Keratinocyte (primary cell): ENCODE measurements at regions not wholly inside any gene's neighbourhood (a gene's known extent, or its start where the extent isn't known, plus 50 kb on each side); places are given as distances from the start of the nearest gene placed in this dataset.
"Not testable (repeated sequence)": the region's sequence is repeated elsewhere in the genome, so short reads cannot be mapped to it uniquely, and the experiment has no call there.

Experiments
- DNase-seq: peaks from one replicate; pipeline ENCODE4 v3.0.0-alpha.2; 2011; ENCODE audit warnings: low read depth, missing footprints, low spot score
- FAIRE-seq: peaks from 2 replicates; lab custom pipeline; 2011; peaks lifted over from hg19 to GRCh38; lab: Jason Lieb, UNC
- H2AFZ ChIP-seq: 2 replicates; pipeline ENCODE4 v1.6.0; 2012; ENCODE audit warnings: low read length, control low read depth, inconsistent platforms; ENCODE audit not compliant: control insufficient read depth
- H3K27ac ChIP-seq: 2 replicates; pipeline ENCODE4 v1.5.1; 2011; ENCODE audit warnings: low read length; ENCODE audit not compliant: control insufficient read depth, insufficient read depth
- H3K27me3 ChIP-seq: 3 replicates; pipeline ENCODE4 v1.6.0; 2011; ENCODE audit warnings: low read length; ENCODE audit not compliant: control insufficient read depth, insufficient read depth; ENCODE audit errors: extremely low read depth
- H3K36me3 ChIP-seq, 2 experiments: 2 replicates in 1 of 2; 3 replicates in 1 of 2; pipeline ENCODE4 v1.5.1; 2011; ENCODE audit warnings: low read length in 2 of 2, mild to moderate bottlenecking in 1 of 2; ENCODE audit not compliant: control insufficient read depth in 2 of 2, insufficient read depth in 2 of 2; ENCODE audit errors: extremely low read depth in 1 of 2
- H3K4me1 ChIP-seq: 3 replicates; pipeline ENCODE4 v1.5.1; 2011; ENCODE audit warnings: low read length; ENCODE audit not compliant: control insufficient read depth, insufficient read depth; ENCODE audit errors: extremely low read depth
- H3K4me2 ChIP-seq: 3 replicates; pipeline ENCODE4 v1.6.0; 2011; ENCODE audit warnings: low read depth, low read length; ENCODE audit not compliant: control insufficient read depth, insufficient read depth; ENCODE audit errors: extremely low read depth
- H3K4me3 ChIP-seq, 3 experiments: fragments of 200-600 bp in 1 of 3; sonication (generic) in 1 of 3; 2 replicates in 2 of 3; 3 replicates in 1 of 3; pipeline ENCODE4 v1.5.1; 2011 to 2016; ENCODE audit warnings: low read length in 3 of 3, mild to moderate bottlenecking in 3 of 3, control low read depth in 2 of 3, inconsistent platforms in 1 of 3, low read depth in 1 of 3, mixed read lengths in 1 of 3, mixed run types in 1 of 3, moderate library complexity in 1 of 3; ENCODE audit not compliant: control insufficient read depth in 2 of 3, insufficient read depth in 2 of 3; ENCODE audit errors: extremely low read depth in 1 of 3
- H3K79me2 ChIP-seq: 2 replicates; pipeline ENCODE4 v1.6.0; 2012; ENCODE audit warnings: low read length; ENCODE audit not compliant: control insufficient read depth, insufficient read depth
- H3K9ac ChIP-seq: 3 replicates; pipeline ENCODE4 v1.6.0; 2011; ENCODE audit warnings: low read length; ENCODE audit not compliant: control insufficient read depth, insufficient read depth; ENCODE audit errors: extremely low read depth
- H3K9me1 ChIP-seq: 3 replicates; pipeline ENCODE4 v1.6.0; 2011; ENCODE audit warnings: low read length; ENCODE audit not compliant: control insufficient read depth, insufficient read depth; ENCODE audit errors: extremely low read depth
- H3K9me3 ChIP-seq: 2 replicates; pipeline ENCODE4 v1.5.1; 2012; ENCODE audit warnings: low read depth, low read length; ENCODE audit not compliant: control insufficient read depth
- H4K20me1 ChIP-seq: 3 replicates; pipeline ENCODE4 v1.6.0; 2011; ENCODE audit warnings: low read length; ENCODE audit not compliant: control insufficient read depth, insufficient read depth; ENCODE audit errors: extremely low read depth
- CTCF ChIP-seq, 3 experiments: IDR thresholded peaks in 1 of 3; conservative IDR thresholded peaks in 1 of 3; optimal IDR thresholded peaks in 1 of 3; 2 replicates in 2 of 3; 3 replicates in 1 of 3; pipeline versions ENCODE3 to v1.5.1; 2011; ENCODE audit warnings: low read length in 3 of 3, mild to moderate bottlenecking in 3 of 3, moderate library complexity in 2 of 3, control low read depth in 1 of 3, inconsistent platforms in 1 of 3; ENCODE audit not compliant: insufficient read depth in 2 of 3; ENCODE audit errors: extremely low read depth in 1 of 3
- EZH2 ChIP-seq: IDR thresholded peaks from one replicate; pipeline ENCODE4 v1.6.1; 2012; ENCODE audit warnings: inconsistent platforms, mild to moderate bottlenecking, low read length, moderate library complexity
- dilution Hi-C: fragments of 300-500 bp; cut with MboI; formaldehyde crosslinking; loops from one replicate; pipeline ENCODE4 v1.7.0; 2020; ENCODE audit warnings: low sequenced_read_pairs; ENCODE audit not compliant: extremely low pct_ligation_motif_present

- H3K79me2 ChIP-seq, dilution Hi-C loops, H3K9ac ChIP-seq, H3K4me3 ChIP-seq, DNase-seq, H3K27ac ChIP-seq, H3K9me1 ChIP-seq, FAIRE-seq, H3K27me3 ChIP-seq, H3K9me3 ChIP-seq, H4K20me1 ChIP-seq, H3K36me3 ChIP-seq, H3K4me1 ChIP-seq, H2AFZ ChIP-seq, H3K4me2 ChIP-seq: not testable (repeated sequence)
These were observed 70.8 kb downstream of the PNMA6F start for GRCh38 chrX:153250762-153251161.

GRCh38 chrX:153245288-153245731, 66.2 kb downstream of the MAGEA1 start:
- no peaks in the 10 kb centered on the region for H3K27me3 ChIP-seq
- H3K4me2 ChIP-seq, result no peak overlapping the region
- no peak overlapping the region for H2AFZ ChIP-seq
- H3K4me1 ChIP-seq, result no peaks in the 10 kb centered on the region
- H3K79me2 ChIP-seq, result no peaks in the 10 kb centered on the region
- dilution Hi-C loops, result no loop called here
- TF ChIP-seq CTCF (optimal IDR thresholded peaks at IDR 0.05 in 1 of 3, IDR thresholded peaks at IDR 0.05 in 1 of 3, conservative IDR thresholded peaks at IDR 0.05 in 1 of 3; ENCODE audit: extremely low read depth in 1 of 3, insufficient read depth in 2 of 3, low read length in 3 of 3), result no peak
- TF ChIP-seq EZH2, result no peak
- H3K9me3 ChIP-seq, result no peaks in the 10 kb centered on the region
- no peaks in the 10 kb centered on the region for H3K36me3 ChIP-seq
- no peaks in the 10 kb centered on the region for H3K9me1 ChIP-seq
- no peaks in the 10 kb centered on the region for H4K20me1 ChIP-seq
- H3K4me3 ChIP-seq, result no peak overlapping the region
- DNase-seq (no peak), FAIRE-seq (peak; percentile 20)
- no peak overlapping the region for H3K27ac ChIP-seq
- no peak overlapping the region for H3K9ac ChIP-seq

GRCh38 chrX:153244767-153245166, 65.7 kb downstream of the MAGEA1 start:
- Histone ChIP-seq H2AFZ (no peak overlapping the region), H3K79me2 (no peaks in the 10 kb centered on the region), H3K4me3 (no peak overlapping the region), H3K27me3 (no peaks in the 10 kb centered on the region), H3K9me1 (no peaks in the 10 kb centered on the region), H4K20me1 (no peaks in the 10 kb centered on the region), H3K4me1 (no peaks in the 10 kb centered on the region), H3K27ac (no peak overlapping the region), H3K9ac (no peak overlapping the region), H3K4me2 (no peak overlapping the region), H3K36me3 (no peaks in the 10 kb centered on the region), H3K9me3 (no peaks in the 10 kb centered on the region)
- DNase-seq (no peak), FAIRE-seq (no peak)
- dilution Hi-C loops, result no loop called here
- TF ChIP-seq EZH2 (no peak), CTCF (optimal IDR thresholded peaks at IDR 0.05 in 1 of 3, IDR thresholded peaks at IDR 0.05 in 1 of 3, conservative IDR thresholded peaks at IDR 0.05 in 1 of 3; ENCODE audit: extremely low read depth in 1 of 3, insufficient read depth in 2 of 3, low read length in 3 of 3) (no peak)
